SK-N-SH treated with all-trans-retinoic acid at 6 μM for 48 hours (cell line): ENCODE measurements at regions not wholly inside any gene's neighbourhood (a gene's known extent, or its start where the extent isn't known, plus 50 kb on each side); places are given as distances from the start of the nearest gene placed in this dataset.

ENCODE experiments used
- ATAC-seq: fragments of 200-7000 bp; cut with Tn5 transposase; 3 replicates; pipeline ENCODE4 v1.9.1; 2020; ENCODE audit warnings: mild to moderate bottlenecking, moderate library complexity
- ARNTL ChIP-seq: fragments of 450-650 bp; formaldehyde crosslinking; IDR thresholded peaks from 2 replicates; pipeline ENCODE4 v1.5.0; 2020; ENCODE audit warnings: low read depth, mild to moderate bottlenecking, moderate library complexity, borderline replicate concordance
- BACH2 ChIP-seq: fragments of 250-450 bp; sonication (Bioruptor Pico); IDR thresholded peaks from 2 replicates; pipeline ENCODE4 v1.9.0; 2021; ENCODE audit warnings: mild to moderate bottlenecking, borderline replicate concordance
- CREB5 ChIP-seq: fragments of 250-450 bp; sonication (Bioruptor Pico); IDR thresholded peaks from 2 replicates; pipeline ENCODE4 v1.5.1; 2020; ENCODE audit warnings: low read depth, mild to moderate bottlenecking, moderate library complexity
- CSDC2 ChIP-seq: fragments of 250-450 bp; sonication (Bioruptor Pico); IDR thresholded peaks from 2 replicates; pipeline ENCODE4 v1.5.0; 2020; ENCODE audit warnings: mild to moderate bottlenecking, moderate library complexity
- CSRNP3 ChIP-seq: fragments of 250-450 bp; sonication (Bioruptor Pico); IDR thresholded peaks from 2 replicates; pipeline ENCODE4 v1.5.1; 2021; ENCODE audit warnings: mild to moderate bottlenecking, moderate library complexity
- ESRRG ChIP-seq: fragments of 250-450 bp; sonication (Bioruptor Pico); IDR thresholded peaks from 2 replicates; pipeline ENCODE4 v1.6.1; 2021; ENCODE audit warnings: mild to moderate bottlenecking
- GLIS3 ChIP-seq: fragments of 250-450 bp; sonication (Bioruptor Pico); IDR thresholded peaks from 2 replicates; pipeline ENCODE4 v1.5.0; 2020; ENCODE audit warnings: mild to moderate bottlenecking, moderate library complexity
- ISL1 ChIP-seq: fragments of 250-450 bp; sonication (Bioruptor Pico); IDR thresholded peaks from 2 replicates; pipeline ENCODE4 v2.1.2; 2022; ENCODE audit warnings: mild to moderate bottlenecking, moderate library complexity
- OSR1 ChIP-seq: fragments of 250-450 bp; sonication (Bioruptor Pico); IDR thresholded peaks from 2 replicates; pipeline ENCODE4 v1.8.0; 2022; ENCODE audit warnings: moderate library complexity, mild to moderate bottlenecking, inconsistent platforms
- POU6F1 ChIP-seq: fragments of 250-450 bp; sonication (Bioruptor Pico); IDR thresholded peaks from 2 replicates; pipeline ENCODE4 v1.8.0; 2021; ENCODE audit warnings: low read depth, mild to moderate bottlenecking, moderate library complexity, borderline replicate concordance
- PPARA ChIP-seq: fragments of 250-450 bp; sonication (Bioruptor Pico); IDR thresholded peaks from 2 replicates; pipeline ENCODE4 v1.5.0; 2020; ENCODE audit warnings: mild to moderate bottlenecking, borderline replicate concordance
- SNAI2 ChIP-seq: fragments of 250-450 bp; sonication (Bioruptor Pico); IDR thresholded peaks from 2 replicates; pipeline ENCODE4 v1.5.0; 2020; ENCODE audit warnings: mild to moderate bottlenecking, moderate library complexity
- TCF4 ChIP-seq: fragments of 250-450 bp; sonication (Bioruptor Pico); IDR thresholded peaks from 2 replicates; pipeline ENCODE4 v1.8.0; 2021; ENCODE audit warnings: mild to moderate bottlenecking, moderate library complexity, borderline replicate concordance
- TOX ChIP-seq: fragments of 250-450 bp; sonication (Bioruptor Pico); IDR thresholded peaks from 2 replicates; pipeline ENCODE4 v1.8.0; 2021; ENCODE audit warnings: mild to moderate bottlenecking, moderate library complexity, borderline replicate concordance
- ZC3H10 ChIP-seq: fragments of 250-450 bp; sonication (Bioruptor Pico); IDR thresholded peaks from 2 replicates; pipeline ENCODE4 v1.5.1; 2021; ENCODE audit warnings: mild to moderate bottlenecking, moderate library complexity
- ZFP3 ChIP-seq: fragments of 250-450 bp; sonication (Bioruptor Pico); IDR thresholded peaks from 2 replicates; pipeline ENCODE4 v1.5.0; 2020; ENCODE audit warnings: mild to moderate bottlenecking, moderate library complexity
- ZFP30 ChIP-seq: fragments of 450-650 bp; formaldehyde crosslinking; IDR thresholded peaks from 2 replicates; pipeline ENCODE4 v1.5.0; 2022; ENCODE audit warnings: mild to moderate bottlenecking, moderate library complexity
- ZNF565 ChIP-seq: fragments of 450-650 bp; formaldehyde crosslinking; conservative IDR thresholded peaks from 2 replicates; pipeline ENCODE4 v1.5.0; 2020; ENCODE audit warnings: low read depth, mild to moderate bottlenecking, moderate library complexity
- ZNF8 ChIP-seq: fragments of 450-650 bp; formaldehyde crosslinking; IDR thresholded peaks from 2 replicates; pipeline ENCODE4 v1.5.0; 2020; ENCODE audit warnings: mild to moderate bottlenecking, moderate library complexity
- TF ChIP-seq, protein P1 (sequence below): fragments of 250-450 bp; sonication (Bioruptor Pico); IDR thresholded peaks from 2 replicates; pipeline ENCODE4 v1.5.0; 2020; ENCODE audit warnings: mild to moderate bottlenecking, moderate library complexity
- TF ChIP-seq, protein P2 (sequence below): fragments of 250-450 bp; sonication (Bioruptor Pico); IDR thresholded peaks from 2 replicates; pipeline ENCODE4 v1.8.0; 2020; ENCODE audit warnings: mild to moderate bottlenecking, moderate library complexity, borderline replicate concordance

DNA sequence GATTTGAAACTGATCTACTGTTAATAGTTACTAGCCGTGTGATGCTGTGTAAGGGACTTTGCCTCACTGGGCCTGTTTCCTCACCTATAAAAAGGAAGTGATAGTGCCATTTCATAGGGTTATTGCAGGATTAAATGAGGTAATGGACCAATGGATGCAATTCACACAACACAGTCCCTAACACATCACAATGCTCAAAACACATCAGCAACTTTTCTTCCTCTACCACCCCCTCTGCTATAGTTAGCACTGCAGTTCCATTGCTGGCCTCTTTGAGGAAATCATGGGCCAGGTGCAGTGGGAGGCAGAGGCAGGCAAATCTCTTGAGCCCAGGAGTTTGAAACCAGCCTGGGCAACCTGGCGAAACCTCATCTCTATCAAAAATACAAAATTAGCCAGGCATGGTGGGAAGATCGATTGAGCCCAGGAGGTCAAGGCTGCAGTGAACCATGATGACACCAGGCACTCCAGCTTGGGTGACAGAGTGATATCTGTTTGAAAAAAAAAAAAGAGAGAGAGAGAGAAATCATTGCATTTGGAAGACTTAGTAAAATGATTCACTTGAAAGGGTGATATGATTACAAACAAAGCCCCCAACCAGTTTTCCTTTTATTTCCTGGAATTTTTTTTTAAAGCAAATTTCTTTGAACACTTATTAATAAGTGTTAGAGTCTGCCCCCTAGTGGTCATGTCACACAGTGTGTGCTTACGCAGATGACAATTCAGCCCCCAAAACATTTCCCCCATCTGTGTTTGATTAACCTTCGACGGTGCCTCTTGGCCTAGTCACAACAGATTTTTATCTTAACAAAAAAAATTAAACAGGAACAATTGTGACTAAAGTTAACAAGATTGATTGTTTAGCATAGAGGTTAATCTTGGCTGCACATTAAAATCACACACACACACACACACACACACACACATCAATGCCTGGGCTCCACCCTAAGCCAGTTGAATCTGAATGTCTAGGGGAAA is 88.6 kb upstream of the BCL11A start:
- ATAC-seq, result peak; percentile 89
- 0 out of 2 replicates have a peak, but pooled peaks have one; percentile 25 for TF ChIP-seq CSRNP3
- TF ChIP-seq TCF4, result peak; percentile 79
- TF ChIP-seq ZNF565 (CRISPR knock-in tag), result no peak
- no peak for TF ChIP-seq BACH2 (CRISPR knock-in tag)
- no peak for TF ChIP-seq PPARA (CRISPR knock-in tag)
- TF ChIP-seq ARNTL (CRISPR knock-in tag), result no peak

GRCh38 chr2:60643747-60644146 is 90.3 kb upstream of the BCL11A start:
- ATAC-seq, result no peak
- TF ChIP-seq ZNF565 (CRISPR knock-in tag), result no peak
- no peak for TF ChIP-seq GLIS3 (CRISPR knock-in tag)
- TF ChIP-seq ESRRG (CRISPR knock-in tag), result no peak

GRCh38 chr2:60644951-60645350 is 91.5 kb upstream of the BCL11A start:
- no peak for ATAC-seq
- no peak for TF ChIP-seq OSR1 (CRISPR knock-in tag)
- TF ChIP-seq TOX, result no peak
- TF ChIP-seq ZNF8 (CRISPR knock-in tag), result no peak
- TF ChIP-seq SNAI2 (CRISPR knock-in tag), result no peak
- no peak for TF ChIP-seq BACH2 (CRISPR knock-in tag)
- TF ChIP-seq ZFP30, result no peak
- TF ChIP-seq ZC3H10, result no peak
- no peak for TF ChIP-seq CREB5
- no peak for TF ChIP-seq ISL1
- TF ChIP-seq GLIS3 (CRISPR knock-in tag), result no peak
- TF ChIP-seq, protein P1, sequence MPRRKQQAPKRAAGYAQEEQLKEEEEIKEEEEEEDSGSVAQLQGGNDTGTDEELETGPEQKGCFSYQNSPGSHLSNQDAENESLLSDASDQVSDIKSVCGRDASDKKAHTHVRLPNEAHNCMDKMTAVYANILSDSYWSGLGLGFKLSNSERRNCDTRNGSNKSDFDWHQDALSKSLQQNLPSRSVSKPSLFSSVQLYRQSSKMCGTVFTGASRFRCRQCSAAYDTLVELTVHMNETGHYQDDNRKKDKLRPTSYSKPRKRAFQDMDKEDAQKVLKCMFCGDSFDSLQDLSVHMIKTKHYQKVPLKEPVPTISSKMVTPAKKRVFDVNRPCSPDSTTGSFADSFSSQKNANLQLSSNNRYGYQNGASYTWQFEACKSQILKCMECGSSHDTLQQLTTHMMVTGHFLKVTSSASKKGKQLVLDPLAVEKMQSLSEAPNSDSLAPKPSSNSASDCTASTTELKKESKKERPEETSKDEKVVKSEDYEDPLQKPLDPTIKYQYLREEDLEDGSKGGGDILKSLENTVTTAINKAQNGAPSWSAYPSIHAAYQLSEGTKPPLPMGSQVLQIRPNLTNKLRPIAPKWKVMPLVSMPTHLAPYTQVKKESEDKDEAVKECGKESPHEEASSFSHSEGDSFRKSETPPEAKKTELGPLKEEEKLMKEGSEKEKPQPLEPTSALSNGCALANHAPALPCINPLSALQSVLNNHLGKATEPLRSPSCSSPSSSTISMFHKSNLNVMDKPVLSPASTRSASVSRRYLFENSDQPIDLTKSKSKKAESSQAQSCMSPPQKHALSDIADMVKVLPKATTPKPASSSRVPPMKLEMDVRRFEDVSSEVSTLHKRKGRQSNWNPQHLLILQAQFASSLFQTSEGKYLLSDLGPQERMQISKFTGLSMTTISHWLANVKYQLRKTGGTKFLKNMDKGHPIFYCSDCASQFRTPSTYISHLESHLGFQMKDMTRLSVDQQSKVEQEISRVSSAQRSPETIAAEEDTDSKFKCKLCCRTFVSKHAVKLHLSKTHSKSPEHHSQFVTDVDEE (CRISPR knock-in tag), result no peak
- no peak for TF ChIP-seq CSRNP3
- TF ChIP-seq ESRRG (CRISPR knock-in tag), result no peak
- TF ChIP-seq POU6F1 (CRISPR knock-in tag), result no peak
- no peak for TF ChIP-seq CSDC2 (CRISPR knock-in tag)
- TF ChIP-seq, protein P2, sequence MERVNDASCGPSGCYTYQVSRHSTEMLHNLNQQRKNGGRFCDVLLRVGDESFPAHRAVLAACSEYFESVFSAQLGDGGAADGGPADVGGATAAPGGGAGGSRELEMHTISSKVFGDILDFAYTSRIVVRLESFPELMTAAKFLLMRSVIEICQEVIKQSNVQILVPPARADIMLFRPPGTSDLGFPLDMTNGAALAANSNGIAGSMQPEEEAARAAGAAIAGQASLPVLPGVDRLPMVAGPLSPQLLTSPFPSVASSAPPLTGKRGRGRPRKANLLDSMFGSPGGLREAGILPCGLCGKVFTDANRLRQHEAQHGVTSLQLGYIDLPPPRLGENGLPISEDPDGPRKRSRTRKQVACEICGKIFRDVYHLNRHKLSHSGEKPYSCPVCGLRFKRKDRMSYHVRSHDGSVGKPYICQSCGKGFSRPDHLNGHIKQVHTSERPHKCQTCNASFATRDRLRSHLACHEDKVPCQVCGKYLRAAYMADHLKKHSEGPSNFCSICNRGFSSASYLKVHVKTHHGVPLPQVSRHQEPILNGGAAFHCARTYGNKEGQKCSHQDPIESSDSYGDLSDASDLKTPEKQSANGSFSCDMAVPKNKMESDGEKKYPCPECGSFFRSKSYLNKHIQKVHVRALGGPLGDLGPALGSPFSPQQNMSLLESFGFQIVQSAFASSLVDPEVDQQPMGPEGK (CRISPR knock-in tag), result no peak
- TF ChIP-seq PPARA (CRISPR knock-in tag), result no peak
- no peak for TF ChIP-seq ZNF565 (CRISPR knock-in tag)
- TF ChIP-seq TCF4, result no peak
- no peak for TF ChIP-seq ZFP3 (CRISPR knock-in tag)
